ENCODE measurements at regions not wholly inside any gene's neighbourhood (a gene's known extent, or its start where the extent isn't known, plus 50 kb on each side); places are given as distances from the start of the nearest gene placed in this dataset.
"Not testable (repeated sequence)": the region's sequence is repeated elsewhere in the genome, so short reads cannot be mapped to it uniquely, and the experiment has no call there.

GRCh38 chr2:188788621-188789020, 185.6 kb upstream of the COL3A1 start:
- peak; percentile 74 for ATAC-seq

GRCh38 chr2:188789951-188790350, 184.2 kb upstream of the COL3A1 start:
- no peak for ATAC-seq

- ATAC-seq = not testable (repeated sequence)
These were observed 179.7 kb upstream of the COL3A1 start for GRCh38 chr2:188794453-188794852.

GRCh38 chr2:188795762-188796161, 178.4 kb upstream of the COL3A1 start:
- ATAC-seq = no peak

GRCh38 chr2:188797371-188797770, 176.8 kb upstream of the COL3A1 start:
- ATAC-seq = no peak

GRCh38 chr2:188798159-188798558, 176.0 kb upstream of the COL3A1 start:
- ATAC-seq = no peak

- no peak for ATAC-seq
These were observed 169.0 kb upstream of the COL3A1 start for GRCh38 chr2:188805219-188805618.

GRCh38 chr2:188808947-188809355, 165.2 kb upstream of the COL3A1 start:
- ATAC-seq = no peak

GRCh38 chr2:188810586-188810985, 163.6 kb upstream of the COL3A1 start:
- no peak for ATAC-seq

GRCh38 chr2:188811522-188811921, 162.7 kb upstream of the COL3A1 start:
- ATAC-seq = peak; percentile 59

- ATAC-seq = no peak
These were observed 160.9 kb upstream of the COL3A1 start for GRCh38 chr2:188813315-188813714.

GRCh38 chr2:188813857-188814256, 160.3 kb upstream of the COL3A1 start:
- no peak for ATAC-seq

- no peak for ATAC-seq
These were observed 155.2 kb upstream of the COL3A1 start for GRCh38 chr2:188819011-188819410.

- ATAC-seq = no peak
These were observed 154.4 kb upstream of the COL3A1 start for GRCh38 chr2:188819792-188820191.

- ATAC-seq = no peak
These were observed 153.6 kb upstream of the COL3A1 start for GRCh38 chr2:188820576-188820975.

GRCh38 chr2:188824125-188824524, 150.0 kb upstream of the COL3A1 start:
- no peak for ATAC-seq

GRCh38 chr2:188833331-188833730, 140.8 kb upstream of the COL3A1 start:
- no peak for ATAC-seq

- no peak for ATAC-seq
These were observed 140.4 kb upstream of the COL3A1 start for GRCh38 chr2:188833799-188834198.

GRCh38 chr2:188835006-188835405, 139.2 kb upstream of the COL3A1 start:
- no peak for ATAC-seq

GRCh38 chr2:188835821-188836220, 138.4 kb upstream of the COL3A1 start:
- ATAC-seq = no peak

GRCh38 chr2:188845692-188846091, 128.5 kb upstream of the COL3A1 start:
- ATAC-seq = no peak

- no peak for ATAC-seq
These were observed 125.2 kb upstream of the COL3A1 start for GRCh38 chr2:188848887-188849435.

GRCh38 chr2:188850786-188851185, 123.4 kb upstream of the COL3A1 start:
- ATAC-seq = no peak

- no peak for ATAC-seq
These were observed 122.9 kb upstream of the COL3A1 start for GRCh38 chr2:188851311-188851710.

- ATAC-seq = no peak
These were observed 122.3 kb upstream of the COL3A1 start for GRCh38 chr2:188851826-188852225.
